GM12878 (cell line): ENCODE measurements at regions not wholly inside any gene's neighbourhood (a gene's known extent, or its start where the extent isn't known, plus 50 kb on each side); places are given as distances from the start of the nearest gene placed in this dataset.

Source experiments
- BRCA1 ChIP-seq: IDR thresholded peaks from 2 replicates; pipeline ENCODE4 v1.6.1; 2011; ENCODE audit warnings: low read depth, low read length, improper control_type of control experiment
- CTCF ChIP-seq, 3 experiments: IDR thresholded peaks in 2 of 3; conservative IDR thresholded peaks in 1 of 3; 2 replicates each; pipeline ENCODE4 v1.5.1; 2011; ENCODE audit warnings: low read depth in 3 of 3, low read length in 3 of 3, mild to moderate bottlenecking in 3 of 3, control low read depth in 2 of 3, moderate library complexity in 2 of 3, inconsistent platforms in 1 of 3, mixed read lengths in 1 of 3; ENCODE audit not compliant: control insufficient read depth in 2 of 3, insufficient read depth in 1 of 3; ENCODE audit errors: extremely low read depth in 1 of 3
- JUND ChIP-seq: IDR thresholded peaks from 2 replicates; pipeline ENCODE4 v1.6.1; 2012; ENCODE audit warnings: low read depth, mild to moderate bottlenecking, low read length, improper control_type of control experiment, moderate library complexity
- MYC ChIP-seq: IDR thresholded peaks from 2 replicates; pipeline ENCODE4 v1.6.1; 2011; ENCODE audit warnings: mild to moderate bottlenecking, low read length, moderate library complexity, inconsistent platforms; ENCODE audit not compliant: insufficient read depth, insufficient replicate concordance, insufficient read length, severe bottlenecking
- RAD51 ChIP-seq: fragments of 450-650 bp; IDR thresholded peaks from 2 replicates; pipeline ENCODE4 v1.6.1; 2016; ENCODE audit warnings: moderate library complexity, mild to moderate bottlenecking, inconsistent platforms
- RELA ChIP-seq: fragments of 450-650 bp; IDR thresholded peaks from 2 replicates; pipeline ENCODE4 v1.8.0; 2014; ENCODE audit warnings: borderline replicate concordance; ENCODE audit not compliant: partially characterized antibody
- YY1 ChIP-seq: IDR thresholded peaks from 2 replicates; pipeline ENCODE4 v1.6.1; 2011; ENCODE audit warnings: low read depth, mild to moderate bottlenecking, low read length
- ZNF217 ChIP-seq: fragments of 450-650 bp; IDR thresholded peaks from 2 replicates; pipeline ENCODE4 v1.6.1; 2017; ENCODE audit warnings: antibody characterized with exemption, mild to moderate bottlenecking
- TF ChIP-seq, protein P1 (sequence below): IDR thresholded peaks from 2 replicates; pipeline ENCODE4 v1.6.1; 2012; ENCODE audit warnings: low read length, inconsistent platforms

- no peak for TF ChIP-seq CTCF (IDR thresholded peaks at IDR 0.05 in 2 of 3, conservative IDR thresholded peaks at IDR 0.05 in 1 of 3; ENCODE audit: control insufficient read depth in 2 of 3, extremely low read depth in 1 of 3, insufficient read depth in 1 of 3, low read depth in 3 of 3, low read length in 3 of 3)
- TF ChIP-seq YY1, result no peak
- TF ChIP-seq ZNF217, result no peak
- no peak for TF ChIP-seq BRCA1
- TF ChIP-seq, protein P1, sequence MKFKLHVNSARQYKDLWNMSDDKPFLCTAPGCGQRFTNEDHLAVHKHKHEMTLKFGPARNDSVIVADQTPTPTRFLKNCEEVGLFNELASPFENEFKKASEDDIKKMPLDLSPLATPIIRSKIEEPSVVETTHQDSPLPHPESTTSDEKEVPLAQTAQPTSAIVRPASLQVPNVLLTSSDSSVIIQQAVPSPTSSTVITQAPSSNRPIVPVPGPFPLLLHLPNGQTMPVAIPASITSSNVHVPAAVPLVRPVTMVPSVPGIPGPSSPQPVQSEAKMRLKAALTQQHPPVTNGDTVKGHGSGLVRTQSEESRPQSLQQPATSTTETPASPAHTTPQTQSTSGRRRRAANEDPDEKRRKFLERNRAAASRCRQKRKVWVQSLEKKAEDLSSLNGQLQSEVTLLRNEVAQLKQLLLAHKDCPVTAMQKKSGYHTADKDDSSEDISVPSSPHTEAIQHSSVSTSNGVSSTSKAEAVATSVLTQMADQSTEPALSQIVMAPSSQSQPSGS, result no peak
- TF ChIP-seq MYC, result no peak
- TF ChIP-seq RELA, result no peak
- TF ChIP-seq JUND, result no peak
- TF ChIP-seq RAD51, result no peak
Observed at GRCh38 chr2:19272039-19272438, 86.4 kb downstream of the OSR1 start.
